NOMO-1 (cell line): ENCODE measurements at regions not wholly inside any gene's neighbourhood (a gene's known extent, or its start where the extent isn't known, plus 50 kb on each side); places are given as distances from the start of the nearest gene placed in this dataset.

Source experiments
- DNase-seq, 2 experiments: peaks; one replicate each; lab custom pipeline; 2025; ENCODE audit not compliant: unreplicated experiment in 2 of 2; lab: John Stamatoyannopoulos, UW

- no peak for DNase-seq
These were observed 60.0 kb downstream of the NRN1 start for GRCh38 chr6:5946701-5947100.

GRCh38 chr6:5946181-5946580 is 60.5 kb downstream of the NRN1 start:
- DNase-seq = no peak

- DNase-seq = no peak
These were observed 63.1 kb downstream of the NRN1 start for GRCh38 chr6:5943591-5943990.

- DNase-seq = no peak
These were observed 64.1 kb downstream of the NRN1 start for GRCh38 chr6:5942591-5942990.

GRCh38 chr6:5941188-5941587 is 65.5 kb downstream of the NRN1 start:
- no peak for DNase-seq

- DNase-seq = no peak
These were observed 67.8 kb downstream of the NRN1 start for GRCh38 chr6:5938934-5939333.

GRCh38 chr6:5937936-5938706 is 68.6 kb downstream of the NRN1 start:
- no peak for DNase-seq

GRCh38 chr6:5937169-5937909 is 69.4 kb downstream of the NRN1 start:
- DNase-seq = no peak

GRCh38 chr6:5936631-5937030 is 70.1 kb downstream of the NRN1 start:
- no peak for DNase-seq

- DNase-seq = no peak
These were observed 70.6 kb downstream of the NRN1 start for GRCh38 chr6:5936140-5936539.

GRCh38 chr6:5930968-5931367 is 75.8 kb downstream of the NRN1 start:
- no peak for DNase-seq

- DNase-seq = no peak
These were observed 76.5 kb downstream of the NRN1 start for GRCh38 chr6:5930143-5930770.

- no peak for DNase-seq
These were observed 82.9 kb downstream of the NRN1 start for GRCh38 chr6:5923840-5924239.

GRCh38 chr6:5922230-5922629 is 84.5 kb downstream of the NRN1 start:
- no peak for DNase-seq

GRCh38 chr6:5909721-5910120 is 97.0 kb downstream of the NRN1 start:
- no peak for DNase-seq

- no peak for DNase-seq
These were observed 99.9 kb downstream of the NRN1 start for GRCh38 chr6:5906842-5907241.

GRCh38 chr6:5906340-5906670 is 100.4 kb downstream of the NRN1 start:
- no peak for DNase-seq

GRCh38 chr6:5905431-5906339 is 101.0 kb downstream of the NRN1 start:
- no peak for DNase-seq

GRCh38 chr6:5904532-5904931 is 102.2 kb downstream of the NRN1 start:
- DNase-seq = no peak

- no peak for DNase-seq
These were observed 107.3 kb downstream of the NRN1 start for GRCh38 chr6:5899216-5900045.
